ENCODE measurements at regions not wholly inside any gene's neighbourhood (a gene's known extent, or its start where the extent isn't known, plus 50 kb on each side); places are given as distances from the start of the nearest gene placed in this dataset.

DNA sequence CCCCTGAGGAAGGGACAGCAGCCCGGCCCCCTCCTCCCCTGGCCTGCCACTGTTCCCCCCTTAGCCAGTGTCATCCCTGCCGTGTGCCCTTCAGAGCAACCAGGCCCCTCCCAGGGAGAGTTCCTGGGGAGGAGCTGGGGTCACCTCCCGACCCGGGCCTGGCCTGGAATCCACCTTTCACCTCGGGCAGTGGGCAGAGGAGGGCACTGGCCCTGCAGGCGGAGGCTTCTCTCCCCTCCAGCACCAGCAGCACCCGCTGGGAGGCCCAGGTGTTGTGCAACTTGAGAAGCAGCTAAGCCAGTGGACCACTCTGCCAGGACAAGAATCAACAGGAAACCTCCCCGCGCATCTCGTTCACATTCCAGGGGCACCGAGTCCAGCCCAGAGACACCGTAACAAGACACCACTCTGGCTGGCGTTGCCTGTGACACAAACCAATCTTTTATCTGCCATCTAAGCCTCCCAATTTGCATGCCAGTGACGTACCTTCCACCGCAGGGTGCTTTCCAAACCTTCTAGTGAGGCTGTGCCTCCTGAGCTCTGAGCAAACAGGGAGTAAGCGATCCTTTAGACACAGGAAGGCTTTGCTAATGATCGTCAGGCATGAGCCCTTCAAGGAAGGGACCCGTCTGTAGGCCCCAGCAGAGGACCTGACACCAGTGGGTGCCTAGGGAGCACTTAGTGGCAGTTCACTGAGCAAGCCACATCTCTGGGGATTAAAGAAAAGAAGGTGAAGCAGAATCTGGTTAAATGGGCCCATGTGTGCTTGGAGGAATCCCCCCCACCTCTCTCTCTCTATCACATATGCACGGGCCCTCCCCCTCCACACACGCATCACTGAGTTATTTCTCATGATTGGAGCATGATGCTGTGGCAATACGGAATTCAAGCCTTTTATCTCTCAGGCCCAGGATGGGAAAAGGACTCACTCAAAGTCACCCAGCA lies 98.9 kb upstream of the TLE3 start:
- Mint-ChIP-seq H3K4me3 (no peak overlapping the region), H3K36me3 (ENCODE audit: low read depth) (no peaks in the 10 kb centered on the region)
- intact Hi-C loops (cut with micrococcal nuclease) = no loop called here

DNA sequence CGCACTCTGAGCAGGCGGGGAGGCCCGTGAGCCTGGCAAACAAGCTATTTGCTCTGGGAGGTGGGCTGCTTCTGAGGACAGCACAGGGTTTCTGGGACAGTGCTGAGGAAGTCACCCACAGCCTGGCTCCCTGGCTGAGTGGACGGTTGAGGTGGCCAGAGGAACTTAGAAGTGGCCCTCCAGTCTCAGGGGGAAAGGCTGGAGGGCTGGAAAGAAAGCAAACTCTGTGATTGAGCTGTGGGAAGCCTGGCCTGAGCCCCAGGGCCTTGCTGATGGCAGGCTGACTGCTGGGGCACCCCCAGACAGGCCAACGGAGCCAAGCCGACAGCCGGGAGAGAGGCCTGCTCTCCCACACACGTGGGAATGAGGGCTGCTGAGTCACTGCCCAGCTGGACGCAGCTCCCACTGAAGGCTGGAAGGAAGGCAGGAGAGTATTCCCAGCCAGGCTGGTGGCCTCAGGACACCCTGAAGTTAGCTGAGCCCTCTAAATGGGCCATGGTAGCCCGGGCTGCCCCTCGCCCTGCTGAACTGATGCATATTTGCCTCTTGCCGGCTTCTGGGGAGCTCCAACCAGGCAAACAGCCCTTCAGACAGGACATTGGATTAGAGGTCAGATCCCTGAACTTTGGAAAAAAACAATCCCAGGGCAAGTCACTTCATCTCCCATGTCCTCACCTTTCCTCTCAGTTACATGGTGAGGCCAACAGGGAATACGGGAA lies 98.0 kb upstream of the TLE3 start:
- intact Hi-C loops (cut with micrococcal nuclease) = no loop called here
- peaks cover 8% of the 10 kb centered on the region for H3K4me1 Mint-ChIP-seq (ENCODE audit: low read depth)
- peaks cover 76% of the 10 kb centered on the region for H3K27me3 Mint-ChIP-seq
- peaks cover 9% of the 10 kb centered on the region for H3K9me3 Mint-ChIP-seq
- H3K36me3 Mint-ChIP-seq (ENCODE audit: low read depth) = no peaks in the 10 kb centered on the region
- H3K4me3 Mint-ChIP-seq = no peak overlapping the region
- no peak overlapping the region for H3K27ac Mint-ChIP-seq

More for the DNA sequence above, 98.9 kb upstream of the TLE3 start:
- peaks cover 6% of the 10 kb centered on the region for H3K9me3 Mint-ChIP-seq
- peaks cover 79% of the 10 kb centered on the region for H3K27me3 Mint-ChIP-seq
- peak overlapping the region; percentile 27 for H3K27ac Mint-ChIP-seq
- H3K4me1 Mint-ChIP-seq (ENCODE audit: low read depth) = peaks cover 8% of the 10 kb centered on the region

DNA sequence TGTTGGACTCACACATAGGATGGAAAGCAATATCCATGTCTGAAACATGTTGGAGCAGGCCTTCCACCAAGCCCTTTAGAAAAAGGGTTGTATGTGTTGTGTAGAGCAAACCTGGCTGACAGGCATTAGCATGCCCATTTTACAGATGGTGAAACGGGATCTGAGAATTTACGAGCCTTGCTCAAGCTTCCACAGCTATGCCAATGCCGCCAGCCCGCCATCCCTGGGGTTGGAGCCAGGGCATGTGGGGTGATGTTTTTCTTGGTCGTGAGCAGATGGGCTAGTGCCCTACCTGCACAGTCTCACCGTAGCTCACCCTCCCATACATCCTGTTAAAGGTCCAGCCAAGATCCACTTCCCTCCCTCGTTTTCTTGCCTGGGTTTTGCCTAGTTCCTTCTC lies 97.5 kb upstream of the TLE3 start:
- intact Hi-C loops (cut with micrococcal nuclease) = no loop called here
- H3K27me3 Mint-ChIP-seq = peaks cover 72% of the 10 kb centered on the region
- H3K9me3 Mint-ChIP-seq = peaks cover 9% of the 10 kb centered on the region

DNA sequence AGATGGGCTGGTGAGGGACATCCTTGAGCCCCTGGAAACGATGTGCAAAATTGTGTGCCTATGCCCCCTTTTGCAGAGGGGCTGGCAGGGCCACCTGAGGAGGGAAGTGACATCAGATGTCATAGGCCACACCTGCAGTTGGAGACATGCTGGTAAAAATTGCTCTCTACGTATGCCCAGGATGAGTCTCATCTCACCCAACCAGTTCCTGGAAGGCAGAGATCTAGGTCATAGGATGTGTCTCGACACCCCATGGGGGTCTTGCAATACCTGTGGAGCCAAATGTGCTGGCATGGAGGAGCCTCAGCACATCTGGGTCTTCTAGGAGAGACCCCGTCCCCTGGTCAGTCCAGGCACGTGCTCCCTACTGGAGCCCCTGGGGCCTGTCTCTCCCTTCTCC lies 96.5 kb upstream of the TLE3 start:
- peaks cover 8% of the 10 kb centered on the region for H3K4me1 Mint-ChIP-seq (ENCODE audit: low read depth)
- no peak overlapping the region for H3K4me3 Mint-ChIP-seq
- H3K27me3 Mint-ChIP-seq = peaks cover 67% of the 10 kb centered on the region
- intact Hi-C loops (cut with micrococcal nuclease) = no loop called here
- H3K36me3 Mint-ChIP-seq (ENCODE audit: low read depth) = no peaks in the 10 kb centered on the region
- H3K9me3 Mint-ChIP-seq = peaks cover 9% of the 10 kb centered on the region
- no peak overlapping the region for H3K27ac Mint-ChIP-seq

More for the DNA sequence above, 97.5 kb upstream of the TLE3 start:
- no peak overlapping the region for H3K4me3 Mint-ChIP-seq
- H3K36me3 Mint-ChIP-seq (ENCODE audit: low read depth) = no peaks in the 10 kb centered on the region
- H3K4me1 Mint-ChIP-seq (ENCODE audit: low read depth) = peaks cover 8% of the 10 kb centered on the region
- no peak overlapping the region for H3K27ac Mint-ChIP-seq

DNA sequence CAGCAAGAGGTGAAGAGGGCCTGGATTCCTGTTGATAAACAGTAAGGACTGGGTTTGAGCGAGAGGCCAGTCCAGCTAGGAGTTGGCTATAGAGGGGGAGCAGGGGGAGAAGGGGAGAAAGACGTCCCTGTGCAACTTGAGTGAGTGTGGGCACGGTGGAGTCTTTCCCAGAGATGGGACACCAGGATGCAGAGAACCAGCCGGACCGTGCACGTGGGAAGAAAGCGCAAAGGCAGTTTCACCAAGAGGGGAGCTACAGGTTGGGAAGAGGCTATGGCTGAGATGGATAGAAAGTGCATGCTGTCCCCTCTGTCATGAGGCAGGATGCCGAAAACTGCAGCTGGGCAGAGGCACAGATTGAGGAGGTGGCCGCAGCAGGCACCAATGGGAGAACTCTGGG lies 96.0 kb upstream of the TLE3 start:
- Mint-ChIP-seq H3K4me3 (no peak overlapping the region), H3K4me1 (ENCODE audit: low read depth) (peaks cover 8% of the 10 kb centered on the region), H3K27ac (no peak overlapping the region), H3K36me3 (ENCODE audit: low read depth) (no peaks in the 10 kb centered on the region), H3K9me3 (peaks cover 9% of the 10 kb centered on the region), H3K27me3 (peaks cover 67% of the 10 kb centered on the region)
- intact Hi-C loops (cut with micrococcal nuclease) = no loop called here

DNA sequence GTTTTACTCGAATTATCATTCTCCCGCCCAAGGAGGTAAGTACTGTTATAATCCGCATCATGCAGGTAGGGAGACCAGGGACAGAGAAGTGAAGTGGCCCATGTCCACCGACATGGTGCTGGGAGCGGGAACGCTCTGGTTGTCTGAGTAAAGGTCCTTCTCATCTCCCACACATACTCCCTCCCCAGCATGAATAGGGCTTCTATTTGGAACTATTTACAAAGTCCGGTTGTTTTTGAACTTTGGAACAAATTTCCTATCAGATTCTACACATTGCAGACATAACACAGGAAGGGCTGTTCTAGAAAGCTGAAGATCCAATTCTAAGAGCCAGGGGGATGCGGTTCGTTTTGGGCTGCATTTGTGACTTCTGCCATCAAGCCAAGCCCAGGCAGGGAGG lies 94.8 kb upstream of the TLE3 start:
- Mint-ChIP-seq H3K4me3 (no peak overlapping the region), H3K27ac (no peak overlapping the region), H3K36me3 (ENCODE audit: low read depth) (no peaks in the 10 kb centered on the region), H3K4me1 (ENCODE audit: low read depth) (peaks cover 8% of the 10 kb centered on the region), H3K27me3 (peaks cover 64% of the 10 kb centered on the region), H3K9me3 (peaks cover 9% of the 10 kb centered on the region)
- intact Hi-C loops (cut with micrococcal nuclease) = no loop called here

DNA sequence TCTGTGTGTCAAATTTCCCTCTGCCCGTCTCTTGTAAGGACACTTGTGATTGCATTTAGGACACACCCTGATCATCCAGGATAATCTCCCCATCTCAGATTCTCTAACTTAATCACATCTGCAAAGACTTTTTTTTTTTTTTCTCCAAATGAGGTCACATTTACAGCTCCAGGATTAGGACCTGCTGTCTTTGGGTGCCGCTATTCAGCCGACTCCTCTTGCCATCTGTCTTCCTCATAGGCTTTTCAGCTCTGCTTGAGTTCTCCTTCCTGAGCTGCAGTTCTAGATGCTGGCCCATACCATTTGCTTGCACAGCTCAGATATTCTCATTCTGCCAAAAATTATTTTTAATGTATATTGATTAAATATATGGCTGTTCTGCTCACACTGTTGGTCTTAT lies 94.3 kb upstream of the TLE3 start:
- Mint-ChIP-seq H3K27ac (no peak overlapping the region), H3K4me3 (no peak overlapping the region), H3K9me3 (peaks cover 9% of the 10 kb centered on the region), H3K4me1 (ENCODE audit: low read depth) (peaks cover 8% of the 10 kb centered on the region), H3K36me3 (ENCODE audit: low read depth) (no peaks in the 10 kb centered on the region), H3K27me3 (peaks cover 65% of the 10 kb centered on the region)
- intact Hi-C loops (cut with micrococcal nuclease) = no loop called here

DNA sequence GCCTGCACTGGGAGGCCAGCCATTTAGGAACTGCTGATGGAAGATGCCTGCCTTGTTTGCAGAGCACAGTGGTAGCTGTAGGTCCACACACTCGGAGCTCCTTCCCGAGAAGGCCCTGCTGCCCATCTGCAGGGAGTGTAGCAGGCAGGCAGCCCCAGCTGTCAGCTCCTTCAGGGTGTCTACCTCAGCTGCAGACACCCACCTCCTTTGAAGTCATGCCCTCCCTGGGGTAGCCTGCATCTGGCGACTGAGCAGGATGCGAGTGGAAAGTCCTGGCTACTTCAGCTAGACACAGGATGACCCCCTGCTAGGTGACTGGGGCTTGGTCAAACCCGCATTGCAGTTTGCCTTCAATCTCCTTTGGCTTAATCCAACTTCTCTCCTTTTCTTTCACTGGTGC lies 93.2 kb upstream of the TLE3 start:
- peaks cover 8% of the 10 kb centered on the region for H3K4me1 Mint-ChIP-seq (ENCODE audit: low read depth)
- no peak overlapping the region for H3K4me3 Mint-ChIP-seq
- H3K36me3 Mint-ChIP-seq (ENCODE audit: low read depth) = no peaks in the 10 kb centered on the region
- H3K27me3 Mint-ChIP-seq = peaks cover 65% of the 10 kb centered on the region
- intact Hi-C loops (cut with micrococcal nuclease) = no loop called here
- peaks cover 9% of the 10 kb centered on the region for H3K9me3 Mint-ChIP-seq
- no peak overlapping the region for H3K27ac Mint-ChIP-seq

DNA sequence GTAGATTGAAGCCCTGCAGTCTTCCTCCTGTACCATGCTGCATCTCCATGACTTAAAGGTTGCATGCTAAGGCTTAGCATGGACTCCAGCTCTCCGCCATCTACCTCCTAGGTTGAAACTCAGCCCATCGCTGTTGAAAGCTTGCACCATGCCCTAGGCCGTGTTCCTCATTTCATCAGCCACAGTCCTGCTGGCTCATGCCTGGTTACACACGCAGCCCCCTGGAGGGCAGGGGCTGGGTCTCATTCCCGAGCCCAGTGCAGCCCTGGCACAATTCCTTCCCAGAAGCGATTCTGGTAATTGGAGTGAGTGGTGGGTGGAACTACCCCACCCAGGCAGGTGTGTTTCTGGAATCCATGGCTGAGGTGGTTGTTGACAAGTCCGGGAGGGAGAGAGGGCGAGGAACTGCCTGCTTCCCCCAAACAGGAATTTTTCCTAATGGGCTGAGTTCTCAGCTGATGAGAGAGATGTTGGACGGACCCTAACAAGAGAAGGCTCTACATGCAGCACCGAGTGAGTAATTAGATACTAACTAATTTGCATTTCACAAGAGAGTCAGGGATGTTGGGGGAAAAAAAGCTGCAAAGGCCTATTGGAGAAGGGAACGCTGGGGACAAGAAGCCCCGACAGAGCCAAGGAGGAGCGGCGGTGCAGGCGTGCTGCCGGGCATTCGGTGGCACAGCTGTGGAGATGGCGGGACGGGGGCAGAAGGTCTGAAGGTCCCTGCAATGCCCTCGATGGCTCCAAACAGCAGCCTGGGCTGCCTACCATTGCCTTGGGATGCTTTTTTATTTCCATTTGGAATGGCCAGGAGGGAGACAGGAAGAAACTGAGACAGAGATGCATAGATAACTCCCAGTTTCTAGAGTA lies 92.3 kb upstream of the TLE3 start:
- intact Hi-C loops (cut with micrococcal nuclease) = no loop called here
- no peaks in the 10 kb centered on the region for H3K4me1 Mint-ChIP-seq (ENCODE audit: low read depth)
- peaks cover 66% of the 10 kb centered on the region for H3K27me3 Mint-ChIP-seq
- no peak overlapping the region for H3K27ac Mint-ChIP-seq
- H3K9me3 Mint-ChIP-seq = peaks cover 9% of the 10 kb centered on the region
- no peak overlapping the region for H3K4me3 Mint-ChIP-seq
- H3K36me3 Mint-ChIP-seq (ENCODE audit: low read depth) = no peaks in the 10 kb centered on the region

DNA sequence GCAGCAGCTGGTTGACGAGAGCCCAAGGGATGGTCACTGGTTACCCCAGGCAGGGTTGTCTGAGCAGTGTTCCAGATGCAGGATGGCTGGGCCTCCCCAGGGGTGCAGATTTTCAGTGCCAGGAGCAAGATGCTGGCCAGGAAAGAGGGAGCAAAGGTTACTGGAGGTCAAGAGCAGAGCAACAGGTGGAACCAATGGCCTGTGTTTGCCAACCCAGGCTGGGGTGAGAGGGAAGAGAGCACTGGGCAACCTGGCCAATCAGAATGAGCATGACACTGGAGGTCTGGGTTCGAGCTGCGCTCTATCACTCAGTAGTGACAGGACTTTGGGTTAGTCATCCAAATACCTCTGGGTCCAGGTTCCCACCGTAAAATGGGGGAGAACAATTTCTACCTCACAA lies 90.6 kb upstream of the TLE3 start:
- H3K9me3 Mint-ChIP-seq = peaks cover 9% of the 10 kb centered on the region
- H3K27me3 Mint-ChIP-seq = peaks cover 57% of the 10 kb centered on the region
- H3K4me1 Mint-ChIP-seq (ENCODE audit: low read depth) = peaks cover 6% of the 10 kb centered on the region
- H3K36me3 Mint-ChIP-seq (ENCODE audit: low read depth) = no peaks in the 10 kb centered on the region
- intact Hi-C loops (cut with micrococcal nuclease) = no loop called here
- H3K27ac Mint-ChIP-seq = no peak overlapping the region
- no peak overlapping the region for H3K4me3 Mint-ChIP-seq

DNA sequence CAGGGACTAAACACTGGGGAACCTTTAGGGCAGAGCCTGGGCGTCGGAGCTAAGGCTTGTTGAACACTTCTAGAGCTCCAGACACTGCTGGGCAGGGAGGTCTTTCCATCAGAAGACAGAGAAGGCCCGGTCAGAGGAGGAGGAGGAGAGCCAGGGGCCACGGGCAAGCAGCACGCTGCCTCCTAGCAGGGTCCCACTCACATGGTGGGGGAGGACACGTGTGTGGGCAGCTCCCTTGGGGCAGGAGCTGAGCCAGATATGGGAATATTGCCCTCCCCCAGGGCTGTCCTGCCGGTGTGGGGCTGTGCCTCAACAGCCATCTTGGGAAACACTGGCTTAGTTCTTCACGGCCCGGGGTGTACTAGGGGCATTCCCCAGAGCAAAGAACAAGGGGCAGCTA lies 89.6 kb upstream of the TLE3 start:
- peaks cover 11% of the 10 kb centered on the region for H3K4me1 Mint-ChIP-seq (ENCODE audit: low read depth)

DNA sequence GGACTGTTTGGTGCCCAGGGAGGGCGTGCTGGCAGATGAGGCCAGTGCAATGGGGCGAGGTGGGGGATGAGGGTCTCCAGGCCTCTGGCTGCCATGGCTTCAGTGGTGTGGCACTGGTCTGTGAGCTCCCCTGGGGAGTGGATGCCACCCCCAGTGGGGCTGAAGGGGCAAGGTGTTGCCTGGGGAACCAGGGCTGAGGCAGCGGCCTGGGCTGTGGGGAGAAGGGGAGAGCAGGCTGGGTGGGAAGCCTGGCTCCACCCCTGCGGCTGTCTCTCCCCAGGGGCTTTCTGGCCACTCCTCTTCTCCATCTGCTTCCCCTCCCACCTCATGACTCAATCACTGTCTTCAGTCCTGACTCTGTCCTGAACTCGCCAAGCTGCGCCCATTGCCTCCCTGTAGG lies 88.4 kb upstream of the TLE3 start:
- H3K4me1 Mint-ChIP-seq (ENCODE audit: low read depth) = peaks cover 11% of the 10 kb centered on the region
- H3K36me3 Mint-ChIP-seq (ENCODE audit: low read depth) = no peaks in the 10 kb centered on the region
- H3K27me3 Mint-ChIP-seq = peaks cover 55% of the 10 kb centered on the region
- intact Hi-C loops (cut with micrococcal nuclease) = no loop called here
- no peak overlapping the region for H3K27ac Mint-ChIP-seq
- no peak overlapping the region for H3K4me3 Mint-ChIP-seq
- no peaks in the 10 kb centered on the region for H3K9me3 Mint-ChIP-seq

More for the DNA sequence above, 89.6 kb upstream of the TLE3 start:
- H3K27ac Mint-ChIP-seq = no peak overlapping the region
- peaks cover 56% of the 10 kb centered on the region for H3K27me3 Mint-ChIP-seq
- H3K9me3 Mint-ChIP-seq = peaks cover 9% of the 10 kb centered on the region
- H3K4me3 Mint-ChIP-seq = no peak overlapping the region
- no peaks in the 10 kb centered on the region for H3K36me3 Mint-ChIP-seq (ENCODE audit: low read depth)
- intact Hi-C loops (cut with micrococcal nuclease) = no loop called here

DNA sequence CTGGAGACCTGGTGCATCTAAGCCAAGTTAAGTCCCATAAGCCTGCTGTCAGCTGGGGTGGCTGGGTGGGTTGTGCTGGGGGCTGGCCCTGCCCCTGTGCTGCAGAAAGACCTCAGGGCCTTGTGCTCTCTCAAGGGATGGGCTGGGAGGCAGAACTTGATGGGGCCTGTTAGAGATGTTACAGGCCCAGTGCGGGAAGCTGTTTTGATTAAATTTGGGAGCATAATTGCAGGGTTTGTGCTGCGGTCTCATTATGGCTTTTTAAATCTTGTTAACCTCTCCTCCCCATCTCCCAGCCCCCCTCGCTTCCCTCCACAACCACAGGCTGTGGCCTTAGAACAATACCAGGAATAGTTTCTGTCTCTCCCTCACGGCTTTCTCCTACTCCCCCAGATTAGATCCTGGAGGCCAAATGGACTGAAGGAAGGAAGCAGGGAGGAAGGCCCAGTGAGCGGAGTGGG lies 87.6 kb upstream of the TLE3 start:
- Mint-ChIP-seq H3K27ac (no peak overlapping the region), H3K36me3 (ENCODE audit: low read depth) (no peaks in the 10 kb centered on the region), H3K27me3 (peaks cover 59% of the 10 kb centered on the region), H3K4me3 (no peak overlapping the region), H3K9me3 (no peaks in the 10 kb centered on the region), H3K4me1 (ENCODE audit: low read depth) (peaks cover 11% of the 10 kb centered on the region)
- intact Hi-C loops (cut with micrococcal nuclease) = no loop called here

Measured in dendritic cell treated with granulocyte-macrophage colony-stimulating factor and Interleukin-4, amounts not matched to agents 40 ng/mL and 50 ng/mL, for 4 days (primary cell).